ENCODE measurements at regions not wholly inside any gene's neighbourhood (a gene's known extent, or its start where the extent isn't known, plus 50 kb on each side); places are given as distances from the start of the nearest gene placed in this dataset.

DNA sequence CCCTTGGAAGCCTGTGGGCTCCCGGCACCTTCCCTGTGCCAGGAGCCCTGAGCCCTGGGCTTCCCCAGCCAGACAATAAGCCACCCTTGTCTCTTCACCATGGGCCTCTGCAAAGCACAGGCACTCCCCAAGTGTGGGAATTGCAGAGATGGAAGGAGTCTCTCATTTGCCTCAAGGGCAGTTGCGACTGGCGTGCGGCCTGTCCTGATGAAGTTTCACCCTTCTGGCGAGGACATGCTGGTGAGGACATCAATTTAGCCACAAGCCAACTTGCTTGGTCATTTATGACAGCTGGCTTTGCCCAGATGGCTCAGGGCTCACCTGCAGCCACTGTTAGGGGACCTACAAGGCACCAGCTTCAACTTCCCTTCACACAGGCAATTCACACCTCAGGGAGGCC lies 180.2 kb downstream of the ANAPC1 start:
- no peak for DNase-seq

- DNase-seq, result no peak
These were observed 179.7 kb downstream of the ANAPC1 start for GRCh38 chr2:111704246-111704645.

DNA sequence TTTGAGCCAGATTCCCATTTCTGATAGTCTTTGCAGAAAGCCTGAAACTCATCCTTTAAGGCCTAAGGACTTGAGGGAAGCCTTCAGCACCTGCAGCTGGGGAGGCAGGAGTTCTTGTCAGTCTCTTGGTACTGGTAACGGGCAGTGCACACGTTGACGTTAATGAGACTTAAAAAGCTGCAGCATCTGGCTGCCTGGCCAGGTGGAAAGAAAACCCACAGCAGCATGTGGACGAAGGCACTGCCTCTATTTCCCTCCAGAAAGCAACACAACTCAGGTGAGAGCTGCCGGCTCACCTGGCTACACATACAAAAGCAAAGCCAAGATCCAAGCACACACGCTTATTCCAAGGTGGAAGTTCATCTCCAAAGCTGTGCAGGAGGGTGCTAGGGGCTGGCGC lies 178.8 kb downstream of the ANAPC1 start:
- DNase-seq, result no peak

DNA sequence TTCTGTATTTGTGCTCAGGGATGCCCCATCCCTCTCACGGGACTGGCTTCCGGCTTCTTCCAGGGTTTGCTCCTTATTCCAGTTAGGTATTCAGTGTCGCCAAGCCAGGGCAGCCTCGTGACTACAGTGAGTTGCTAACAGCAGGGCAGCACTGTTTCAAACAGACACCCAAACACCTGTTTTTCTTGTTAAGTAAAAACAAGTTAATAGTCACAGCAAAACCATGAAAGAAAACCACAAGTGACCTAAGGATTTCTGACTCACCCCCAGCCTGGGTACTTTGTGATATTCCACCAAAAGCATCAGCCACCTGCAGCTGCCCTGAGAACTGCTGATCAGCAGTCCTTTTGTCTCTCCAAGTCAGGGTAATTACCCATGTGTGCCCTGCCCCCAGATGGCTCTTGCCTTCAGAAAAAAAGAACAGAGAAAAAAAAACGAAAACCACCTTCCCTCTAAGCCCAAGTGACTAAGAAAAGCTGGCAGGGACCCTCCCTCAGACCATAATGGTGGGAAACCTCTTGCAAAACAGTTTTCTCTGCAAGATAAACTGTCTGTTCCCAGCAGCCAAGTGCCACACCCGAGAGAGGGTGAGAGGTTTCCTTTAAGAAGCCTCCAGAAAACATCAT lies 178.2 kb downstream of the ANAPC1 start:
- DNase-seq, result no peak

DNA sequence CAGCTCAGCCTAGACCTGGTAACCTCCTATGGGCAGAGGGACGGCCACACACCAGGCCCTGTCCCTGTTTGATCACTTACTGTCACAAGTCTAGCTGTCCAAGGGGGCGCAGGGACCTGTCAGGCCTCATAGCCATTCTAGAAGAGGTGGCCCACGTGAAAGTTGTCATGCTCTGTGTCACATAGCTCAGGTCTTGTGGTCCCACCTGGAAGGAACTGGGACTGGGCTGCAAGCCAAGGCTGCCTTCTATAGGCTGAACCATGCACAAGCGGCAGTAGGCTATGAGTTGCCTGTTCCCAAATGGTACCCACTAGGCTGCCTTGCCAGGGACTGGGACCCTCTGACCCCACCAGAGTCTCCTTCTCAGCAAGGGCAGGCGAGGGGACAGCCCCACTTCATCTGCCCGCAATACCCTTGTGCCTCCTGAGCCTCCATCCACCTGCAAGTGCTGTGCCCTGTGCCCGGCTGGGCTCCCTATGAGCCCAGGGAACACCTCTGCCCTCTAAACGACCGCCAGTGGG lies 177.5 kb downstream of the ANAPC1 start:
- DNase-seq, result no peak

DNA sequence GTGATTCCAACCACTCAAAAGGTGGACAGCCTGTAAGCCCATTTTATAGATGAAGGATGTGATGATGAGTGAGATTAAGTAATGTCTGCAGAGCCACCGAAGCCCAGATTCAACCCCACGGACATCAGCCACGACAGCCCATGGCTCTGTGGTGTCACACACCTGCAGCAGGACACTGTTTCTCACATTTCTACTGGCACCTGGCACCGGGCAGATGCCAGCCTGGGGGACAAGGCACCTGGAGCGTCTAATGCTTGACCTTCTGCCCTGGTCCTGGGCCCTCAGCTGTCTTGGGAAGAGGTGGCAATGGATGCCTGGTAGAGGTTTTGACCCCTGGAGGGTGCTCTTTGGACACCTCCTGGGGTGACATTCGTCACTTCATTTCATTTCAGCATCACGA lies 176.3 kb downstream of the ANAPC1 start:
- no peak for DNase-seq

- DNase-seq, result no peak
These were observed 175.4 kb downstream of the ANAPC1 start for GRCh38 chr2:111708476-111709180.

- DNase-seq, result no peak
These were observed 174.7 kb downstream of the ANAPC1 start for GRCh38 chr2:111709321-111709720.

DNA sequence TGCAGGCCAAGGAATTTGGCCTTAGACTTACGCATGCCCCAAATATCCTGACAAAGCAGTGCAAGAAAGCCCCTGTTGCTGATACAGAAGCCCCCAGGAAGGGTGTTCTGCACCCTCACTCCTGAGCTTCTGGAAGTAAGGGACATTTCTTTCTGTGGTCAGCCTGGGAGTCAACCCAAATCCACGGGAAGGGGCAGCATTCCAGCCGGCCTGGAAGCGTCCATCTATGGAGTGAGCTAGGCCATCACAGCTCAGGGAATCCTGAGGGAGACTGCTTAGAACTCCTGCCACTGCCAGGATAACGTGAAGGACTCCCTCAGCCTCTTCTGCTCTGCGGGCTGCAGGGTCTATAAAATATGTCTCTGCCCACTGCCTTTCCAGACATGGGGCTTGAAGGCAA lies 173.9 kb downstream of the ANAPC1 start:
- no peak for DNase-seq

GRCh38 chr2:111710613-111711012 lies 173.4 kb downstream of the ANAPC1 start:
- DNase-seq, result no peak

GRCh38 chr2:111711270-111711669 lies 172.7 kb downstream of the ANAPC1 start:
- DNase-seq, result no peak

- no peak for DNase-seq
These were observed 171.6 kb downstream of the ANAPC1 start for GRCh38 chr2:111712361-111712760.

GRCh38 chr2:111712940-111713515 lies 171.0 kb downstream of the ANAPC1 start:
- no peak for DNase-seq

- DNase-seq, result no peak
These were observed 167.7 kb downstream of the ANAPC1 start for GRCh38 chr2:111715987-111716904.

GRCh38 chr2:111716905-111717775 lies 166.9 kb downstream of the ANAPC1 start:
- no peak for DNase-seq
